Esophagus muscularis mucosa (tissue), 4 donors: ENCODE measurements at regions not wholly inside any gene's neighbourhood (a gene's known extent, or its start where the extent isn't known, plus 50 kb on each side); places are given as distances from the start of the nearest gene placed in this dataset.

Experiments
- CTCF ChIP-seq, 3 experiments: fragments of 200-600 bp in 2 of 3; fragments of 450-650 bp in 1 of 3; sonication (generic) in 2 of 3; IDR thresholded peaks; one replicate each; pipeline ENCODE4 v1.5.1; 2017 to 2019; ENCODE audit warnings: antibody characterized with exemption in 3 of 3, mild to moderate bottlenecking in 2 of 3, moderate library complexity in 1 of 3
- EP300 ChIP-seq: sonication (generic); formaldehyde crosslinking; IDR thresholded peaks from one replicate; pipeline ENCODE4 v1.6.1; 2017; ENCODE audit warnings: antibody characterized with exemption
- POLR2A ChIP-seq: fragments of 450-650 bp; IDR thresholded peaks from one replicate; pipeline ENCODE4 v1.6.1; 2017; ENCODE audit warnings: antibody characterized with exemption, moderate library complexity, mild to moderate bottlenecking, low read depth

GRCh38 chr5:99901972-99902371 is 633.2 kb upstream of the FAM174A start:
- TF ChIP-seq POLR2A (no peak), EP300 (no peak), CTCF (IDR thresholded peaks at IDR 0.05) (no peak)
